NCI-H2029 (cell line): ENCODE measurements at regions not wholly inside any gene's neighbourhood (a gene's known extent, or its start where the extent isn't known, plus 50 kb on each side); places are given as distances from the start of the nearest gene placed in this dataset.
"Not testable (repeated sequence)": the region's sequence is repeated elsewhere in the genome, so short reads cannot be mapped to it uniquely, and the experiment has no call there.

Experiments used
- DNase-seq: peaks from one replicate; lab custom pipeline; 2025; lab: John Stamatoyannopoulos, UW

GRCh38 chr3:74273555-74274402 is 340.7 kb downstream of the CNTN3 start:
- no peak for DNase-seq

DNA sequence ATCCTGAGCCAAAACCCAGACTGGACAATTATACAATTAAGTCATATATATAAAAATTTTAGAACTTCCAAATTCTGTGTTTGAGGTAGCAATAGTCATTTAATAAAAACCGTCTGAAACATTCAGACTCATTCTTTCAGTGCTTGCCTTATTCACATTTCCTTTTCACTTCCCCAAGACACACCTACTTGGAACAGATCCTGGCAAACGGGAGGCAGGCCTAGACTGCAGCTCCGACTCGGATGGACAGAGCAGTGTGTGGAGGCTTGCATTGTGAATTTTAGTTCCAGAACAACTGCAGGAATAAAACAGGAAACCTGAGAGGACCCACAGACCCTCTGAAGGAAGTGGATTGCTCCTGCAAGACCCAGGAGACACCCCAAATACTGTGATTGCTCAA is 341.4 kb downstream of the CNTN3 start:
- DNase-seq = no peak

DNA sequence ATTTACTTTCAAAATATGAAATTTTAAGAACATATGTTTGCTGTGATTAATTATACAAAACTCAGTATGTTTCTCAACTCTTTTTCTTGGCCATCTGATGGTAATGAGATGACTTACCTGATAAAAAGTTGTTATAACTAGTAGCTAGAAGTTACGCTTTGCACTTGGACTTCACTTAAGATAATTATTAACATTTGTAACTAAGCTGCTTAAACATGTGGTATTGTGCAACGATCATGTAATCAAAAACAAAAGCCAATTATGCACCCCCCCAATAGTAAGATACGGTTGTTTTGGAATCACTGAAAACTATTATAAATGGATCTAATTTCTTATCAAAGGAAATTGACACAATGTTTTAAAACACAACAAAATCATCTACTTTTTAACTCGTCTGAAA is 342.9 kb downstream of the CNTN3 start:
- DNase-seq = no peak

- DNase-seq = no peak
Observed at GRCh38 chr3:74269689-74270088, 344.8 kb downstream of the CNTN3 start.

DNA sequence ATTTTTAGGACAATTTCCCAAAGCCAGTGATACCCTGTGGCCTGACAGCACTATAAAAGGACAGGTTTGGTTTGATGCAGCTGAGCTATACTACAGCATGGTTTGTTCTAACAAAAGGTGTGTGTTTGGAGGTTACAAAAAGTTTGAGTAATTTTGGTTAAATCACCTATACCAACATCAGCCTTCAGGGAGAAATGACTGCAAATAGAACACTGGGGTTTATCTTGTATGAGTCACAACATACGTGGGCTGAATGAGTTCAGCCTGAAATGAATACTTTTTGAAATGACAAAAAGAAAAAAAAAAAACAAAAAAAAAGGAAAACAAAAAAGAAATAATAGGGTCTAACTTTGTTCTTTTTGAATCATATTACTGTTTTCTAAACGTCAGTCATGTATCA is 345.7 kb downstream of the CNTN3 start:
- DNase-seq = no peak

GRCh38 chr3:74267588-74268184 is 346.8 kb downstream of the CNTN3 start:
- peak; percentile 3 for DNase-seq

DNA sequence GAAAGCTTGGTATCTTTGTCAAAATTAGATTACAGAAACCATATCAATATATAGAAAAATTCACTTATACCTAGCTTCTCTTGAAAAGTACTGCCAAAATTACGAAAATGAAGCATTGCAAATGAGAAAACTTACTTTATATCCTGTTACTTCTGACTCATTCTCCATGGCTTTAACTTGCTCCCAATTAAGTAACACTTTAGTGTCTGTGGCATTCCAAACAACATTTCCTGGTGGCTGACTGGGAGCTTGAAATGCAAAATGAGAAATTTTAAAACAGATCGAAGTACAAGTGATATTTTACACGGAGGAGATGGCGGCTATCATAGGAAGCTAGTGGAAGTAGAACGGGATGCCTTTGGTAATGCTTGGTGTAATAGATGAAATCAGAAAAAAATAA is 347.3 kb downstream of the CNTN3 start:
- no peak for DNase-seq

- no peak for DNase-seq
Observed at GRCh38 chr3:74265069-74265468, 349.4 kb downstream of the CNTN3 start.

DNA sequence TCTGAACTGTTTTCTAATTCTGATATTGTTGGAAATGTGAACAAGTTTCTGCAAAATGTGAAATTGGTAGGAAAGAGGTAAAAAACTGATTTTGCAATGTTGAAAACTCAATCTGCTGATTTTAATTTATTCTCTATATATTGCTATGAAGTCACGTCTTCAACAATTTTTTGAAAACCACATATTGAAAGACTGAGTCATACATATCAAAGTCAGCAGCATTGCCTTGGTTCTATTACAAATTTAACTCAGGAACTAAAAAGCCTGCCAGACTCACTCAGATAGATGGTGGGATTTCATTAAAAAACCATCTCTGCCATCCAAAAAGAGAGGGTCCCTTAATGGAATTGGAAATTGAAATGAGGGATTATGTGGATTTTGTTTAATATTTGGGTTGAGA is 351.4 kb downstream of the CNTN3 start:
- DNase-seq = no peak

- DNase-seq = no peak
Observed at GRCh38 chr3:74233091-74233490, 381.4 kb downstream of the CNTN3 start.

DNA sequence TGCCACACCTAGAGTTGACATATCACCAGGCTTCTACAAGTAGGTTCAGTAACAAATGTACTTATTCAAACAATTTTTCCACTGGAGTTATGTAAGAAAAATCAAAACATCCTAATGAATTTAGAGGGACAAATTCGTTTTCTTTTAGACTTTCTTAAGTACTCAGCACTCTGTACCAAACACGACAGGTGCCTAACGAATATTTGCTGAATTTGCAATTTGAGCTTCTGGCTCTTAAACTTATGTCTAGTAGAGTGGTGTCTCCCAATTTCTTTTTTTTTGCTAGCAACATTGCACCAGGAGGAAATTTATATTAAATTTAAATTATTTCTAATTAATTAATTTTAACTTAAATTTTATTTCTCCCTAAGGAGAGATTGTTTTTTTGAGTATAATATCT is 397.0 kb downstream of the CNTN3 start:
- no peak for DNase-seq

- no peak for DNase-seq
Observed at GRCh38 chr3:74214286-74214685, 400.2 kb downstream of the CNTN3 start.

DNA sequence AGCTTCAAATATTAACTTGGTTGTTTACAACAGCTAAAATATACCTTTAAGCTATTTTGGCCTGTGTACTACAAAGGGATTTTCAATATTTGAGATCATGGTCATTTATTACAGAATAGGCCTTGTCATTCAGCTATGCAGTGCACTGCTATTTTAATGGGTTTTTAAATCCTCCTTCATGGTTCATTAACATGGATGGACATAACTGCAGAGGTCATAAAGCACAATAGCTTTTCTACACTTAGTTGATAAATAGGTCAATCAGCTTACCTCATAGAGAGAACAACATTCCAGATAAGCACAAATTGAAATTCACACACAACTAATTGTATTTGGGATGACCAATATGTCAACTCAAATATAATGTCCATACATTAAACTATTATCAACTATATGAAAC is 403.7 kb downstream of the CNTN3 start:
- DNase-seq = no peak

DNA sequence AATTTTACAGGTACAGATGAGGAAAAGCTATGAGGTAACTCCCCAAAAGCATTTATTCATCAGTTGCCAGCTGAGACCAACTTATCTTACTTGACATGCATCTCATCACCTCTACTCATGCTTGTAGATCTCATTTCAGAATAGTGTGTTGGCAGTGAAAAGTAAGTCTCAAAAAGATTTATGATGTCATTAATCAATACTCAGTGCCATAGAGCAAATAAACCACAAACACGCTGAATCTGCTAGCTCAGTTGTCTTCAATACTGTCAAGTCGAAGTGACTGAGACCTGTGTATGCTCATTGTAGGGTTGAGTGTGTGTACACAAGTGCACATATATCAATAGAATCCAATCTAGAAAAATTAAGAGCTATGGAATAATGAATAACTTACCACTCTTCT is 413.5 kb downstream of the CNTN3 start:
- DNase-seq = no peak

DNA sequence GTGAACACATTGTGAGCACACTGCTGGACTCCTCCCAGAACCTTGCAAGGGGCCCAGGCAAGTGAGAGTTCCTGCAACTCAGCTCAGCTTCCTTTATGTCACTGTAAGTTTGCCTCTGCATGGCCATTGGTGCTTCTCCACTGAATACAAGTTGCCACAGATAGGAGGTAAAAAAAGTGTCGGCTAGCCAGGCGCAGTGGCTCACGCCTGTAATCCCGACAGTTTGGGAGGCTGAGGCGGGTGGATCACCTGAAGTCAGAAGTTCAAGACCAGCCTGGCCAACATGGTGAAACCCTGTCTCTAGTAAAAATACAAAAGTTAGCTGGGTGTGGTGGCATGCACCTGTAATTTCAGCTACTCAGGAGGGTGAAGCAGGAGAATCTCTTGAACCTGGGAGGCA is 435.8 kb downstream of the CNTN3 start:
- DNase-seq = not testable (repeated sequence)

DNA sequence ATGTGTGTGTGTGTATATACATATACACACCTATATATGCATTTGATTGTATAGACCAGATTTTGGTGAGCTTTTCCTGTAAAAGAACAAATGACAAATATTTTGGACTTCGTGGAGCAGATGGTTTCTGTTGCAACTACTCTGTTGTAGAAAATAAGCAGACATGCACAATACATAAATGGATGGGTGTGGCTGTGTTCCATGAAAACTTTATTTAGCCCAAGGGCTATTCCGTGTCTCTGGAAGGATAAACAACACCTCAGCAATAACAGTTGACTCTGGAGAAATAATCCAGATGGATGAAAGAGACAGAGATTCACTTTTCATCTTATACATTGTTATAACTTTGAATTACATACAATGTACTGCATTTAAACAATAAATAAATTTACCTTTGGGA is 441.4 kb downstream of the CNTN3 start:
- DNase-seq = no peak

DNA sequence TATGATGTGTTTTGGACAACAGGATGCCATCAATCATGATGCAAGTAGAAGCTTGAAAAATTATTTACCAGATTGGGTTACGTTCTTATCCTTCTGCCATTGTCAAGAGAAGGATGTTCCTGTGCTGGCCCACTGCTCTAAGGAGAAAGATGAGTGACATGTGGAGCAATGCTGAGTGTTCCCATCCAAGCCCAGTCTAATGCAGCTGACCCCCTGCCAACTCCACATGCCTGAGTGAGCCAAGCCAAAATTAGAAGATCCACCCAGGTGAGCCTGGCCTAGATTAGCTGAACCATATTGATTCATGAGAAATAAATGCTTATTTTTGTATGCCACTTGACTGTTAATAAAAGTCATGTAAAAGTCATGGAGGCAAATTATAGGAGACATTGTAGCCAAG is 446.5 kb downstream of the CNTN3 start:
- no peak for DNase-seq

DNA sequence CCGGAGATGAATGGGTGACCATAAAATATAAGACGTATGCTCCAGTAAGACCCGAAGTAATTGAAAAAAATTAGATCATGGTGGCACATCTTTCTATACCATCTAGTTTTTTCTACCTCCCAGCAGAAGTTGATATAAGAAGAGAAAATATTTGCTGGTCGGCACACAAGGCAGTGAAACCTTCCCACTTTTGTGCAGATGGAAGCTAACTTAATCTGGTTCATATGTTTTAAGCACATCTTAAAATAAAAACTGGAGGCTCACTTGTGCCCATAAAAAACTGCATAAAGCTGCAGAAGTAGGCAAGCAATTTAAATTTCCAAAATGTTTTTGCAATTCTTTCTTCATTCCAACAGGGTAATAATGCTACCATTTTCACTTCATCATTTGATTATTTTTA is 449.2 kb downstream of the CNTN3 start:
- no peak for DNase-seq

DNA sequence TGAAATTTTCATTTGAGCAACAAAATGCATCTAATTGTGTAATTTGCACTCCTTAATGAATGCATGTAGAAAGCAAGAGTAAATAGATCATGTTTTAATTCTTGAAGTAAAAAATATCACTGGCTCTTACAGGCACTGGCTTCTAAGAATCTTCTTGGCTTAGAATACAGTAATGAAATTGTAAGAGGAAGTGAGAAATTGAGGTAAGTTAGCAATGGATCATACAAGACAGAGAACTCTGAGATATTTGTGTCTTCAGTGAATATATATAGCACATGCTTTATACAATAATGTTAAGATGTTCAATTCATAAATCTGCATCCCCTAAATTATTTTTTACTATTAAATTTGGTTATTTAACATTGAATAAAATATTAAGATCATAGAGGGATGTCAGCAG is 465.0 kb downstream of the CNTN3 start:
- no peak for DNase-seq

DNA sequence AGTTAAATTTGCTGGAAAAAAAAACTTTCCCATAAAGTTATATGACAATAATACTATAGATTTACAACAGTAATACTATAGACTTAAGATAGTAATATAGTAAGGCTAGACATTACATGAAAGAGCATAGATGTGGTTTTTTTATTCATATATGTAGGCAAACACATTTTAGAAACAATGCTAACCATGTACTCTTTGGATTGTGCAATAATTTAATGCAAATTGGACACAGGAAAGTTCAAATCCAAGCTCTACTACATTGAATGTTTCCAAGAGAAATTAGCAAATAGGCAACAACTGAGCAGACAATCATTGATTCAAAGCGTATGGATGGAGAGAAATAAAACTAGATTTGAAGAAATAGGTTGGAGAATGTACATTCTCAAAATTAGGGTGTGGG is 469.2 kb downstream of the CNTN3 start:
- no peak for DNase-seq

DNA sequence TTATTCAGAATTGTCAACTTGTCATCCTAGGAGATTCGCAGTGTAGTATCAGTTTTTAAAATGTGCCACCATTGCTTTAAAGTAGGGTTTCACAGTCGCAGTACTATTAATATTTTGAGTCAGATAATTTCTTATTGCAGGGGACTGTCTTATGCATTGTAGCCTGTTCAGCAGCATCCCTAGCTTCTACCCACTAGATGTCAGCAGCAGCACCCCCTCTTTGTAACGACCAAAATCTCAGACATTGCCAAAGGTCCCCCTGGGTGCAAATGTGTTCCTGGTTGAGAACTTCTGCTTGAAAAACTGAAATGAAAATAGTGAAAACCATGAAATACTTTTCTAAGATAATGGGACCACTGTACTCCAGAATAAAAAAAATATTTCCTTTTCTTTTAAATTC is 474.8 kb downstream of the CNTN3 start:
- DNase-seq = no peak

DNA sequence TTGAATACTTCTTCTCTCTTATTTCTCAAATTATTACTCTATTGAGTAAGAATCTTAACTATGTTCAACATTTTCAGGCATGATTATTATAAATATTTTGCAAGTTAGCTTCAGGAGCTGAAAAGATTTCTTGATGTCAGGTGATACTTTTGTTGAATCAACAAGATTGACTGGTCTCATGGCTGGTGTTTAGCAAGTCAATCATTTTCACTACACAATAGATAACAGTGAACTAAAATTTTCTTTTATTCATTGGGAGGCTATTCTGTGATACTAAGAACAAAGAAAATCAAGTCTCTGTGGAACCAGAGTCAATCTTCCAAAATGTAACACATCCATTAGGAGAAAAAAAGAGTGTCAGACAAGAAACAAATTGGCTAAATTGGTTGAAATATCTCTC is 476.7 kb downstream of the CNTN3 start:
- no peak for DNase-seq

DNA sequence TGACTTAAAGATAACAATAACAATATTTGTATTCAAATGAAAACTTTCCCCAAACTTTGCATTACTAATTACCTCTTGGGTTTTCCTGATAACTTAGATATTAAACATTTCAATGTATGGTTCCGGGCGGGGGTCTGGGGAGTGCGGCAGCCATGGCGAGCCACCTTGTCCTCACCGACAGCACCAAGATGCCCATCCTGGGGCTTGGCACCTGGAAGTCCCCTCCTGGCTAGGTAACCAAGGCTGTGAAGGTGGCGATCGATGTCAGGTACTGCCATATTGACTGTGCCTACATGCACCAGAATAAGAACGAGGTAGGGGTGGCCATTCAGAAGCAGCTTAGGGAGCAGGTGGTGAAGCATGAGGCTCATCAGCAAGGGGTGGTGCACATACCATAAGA is 478.7 kb downstream of the CNTN3 start:
- DNase-seq = no peak

DNA sequence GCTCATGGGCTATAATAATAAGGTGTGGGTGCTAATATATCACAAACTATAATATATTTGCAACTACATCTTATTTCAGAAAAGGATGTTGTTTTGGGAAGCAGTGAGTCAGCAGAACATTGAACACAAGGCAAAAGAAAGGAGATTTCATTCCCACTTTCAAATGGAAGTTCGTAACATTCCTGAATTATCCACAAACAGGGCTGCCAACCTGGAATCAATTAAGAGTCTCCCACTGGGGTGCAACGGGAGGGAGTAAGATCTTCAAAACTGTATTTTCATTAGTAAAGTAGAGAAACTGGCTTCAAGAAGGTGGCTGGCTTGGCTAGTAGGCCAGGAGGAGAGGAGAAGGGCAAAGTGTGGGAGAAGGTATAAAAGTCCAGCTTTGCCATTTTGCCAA is 479.6 kb downstream of the CNTN3 start:
- DNase-seq = no peak
